ENCODE measurements at regions not wholly inside any gene's neighbourhood (a gene's known extent, or its start where the extent isn't known, plus 50 kb on each side); places are given as distances from the start of the nearest gene placed in this dataset.

DNA sequence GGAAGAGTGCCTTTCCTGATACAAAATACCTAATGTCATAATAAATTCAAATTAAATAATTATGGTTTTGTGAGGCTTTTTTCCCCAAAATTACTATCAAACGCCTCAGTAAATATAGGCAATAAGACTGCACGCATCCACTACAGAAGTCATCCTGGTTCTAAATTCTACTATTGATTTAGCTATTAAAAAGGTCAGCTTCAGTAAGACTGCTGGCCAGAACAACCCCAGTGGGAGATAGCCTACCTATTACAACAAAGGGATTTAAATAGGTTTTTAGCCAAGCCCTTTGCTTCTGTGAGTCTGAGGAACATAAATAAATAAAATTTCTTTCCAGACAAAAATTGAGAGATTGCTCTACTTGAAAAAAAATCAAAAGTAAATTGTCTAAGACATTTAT, 132.1 kb downstream of the PLPPR4 start:
- TF ChIP-seq, protein P1, sequence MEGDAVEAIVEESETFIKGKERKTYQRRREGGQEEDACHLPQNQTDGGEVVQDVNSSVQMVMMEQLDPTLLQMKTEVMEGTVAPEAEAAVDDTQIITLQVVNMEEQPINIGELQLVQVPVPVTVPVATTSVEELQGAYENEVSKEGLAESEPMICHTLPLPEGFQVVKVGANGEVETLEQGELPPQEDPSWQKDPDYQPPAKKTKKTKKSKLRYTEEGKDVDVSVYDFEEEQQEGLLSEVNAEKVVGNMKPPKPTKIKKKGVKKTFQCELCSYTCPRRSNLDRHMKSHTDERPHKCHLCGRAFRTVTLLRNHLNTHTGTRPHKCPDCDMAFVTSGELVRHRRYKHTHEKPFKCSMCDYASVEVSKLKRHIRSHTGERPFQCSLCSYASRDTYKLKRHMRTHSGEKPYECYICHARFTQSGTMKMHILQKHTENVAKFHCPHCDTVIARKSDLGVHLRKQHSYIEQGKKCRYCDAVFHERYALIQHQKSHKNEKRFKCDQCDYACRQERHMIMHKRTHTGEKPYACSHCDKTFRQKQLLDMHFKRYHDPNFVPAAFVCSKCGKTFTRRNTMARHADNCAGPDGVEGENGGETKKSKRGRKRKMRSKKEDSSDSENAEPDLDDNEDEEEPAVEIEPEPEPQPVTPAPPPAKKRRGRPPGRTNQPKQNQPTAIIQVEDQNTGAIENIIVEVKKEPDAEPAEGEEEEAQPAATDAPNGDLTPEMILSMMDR (IDR thresholded peaks at IDR 0.05; ENCODE audit: control extremely low read depth in 1 of 3, insufficient read depth in 1 of 3, low read depth in 1 of 3, low read length in 3 of 3): no peak
- TF ChIP-seq CHD2 (IDR thresholded peaks at IDR 0.05; ENCODE audit: low read length) (no peak), POLR2AphosphoS5 (IDR thresholded peaks at IDR 0.05; ENCODE audit: low read depth, low read length) (no peak)
